Ramos (cell line): ENCODE measurements at regions not wholly inside any gene's neighbourhood (a gene's known extent, or its start where the extent isn't known, plus 50 kb on each side); places are given as distances from the start of the nearest gene placed in this dataset.
"Not testable (repeated sequence)": the region's sequence is repeated elsewhere in the genome, so short reads cannot be mapped to it uniquely, and the experiment has no call there.

Source experiments
- in situ Hi-C: fragments of 300-500 bp; cut with MboI; formaldehyde crosslinking; loops from one replicate; pipeline ENCODE4 v1.14.3; 2022; ENCODE audit warnings: low sequenced_read_pairs; ENCODE audit not compliant: unreplicated experiment

GRCh38 chr5:130651440-130651839 lies 513.6 kb downstream of the HINT1 start:
- in situ Hi-C loops = no loop called here

GRCh38 chr5:130643321-130643720 lies 521.7 kb downstream of the HINT1 start:
- in situ Hi-C loops = no loop called here

- in situ Hi-C loops = no loop called here
Measured at GRCh38 chr5:130642461-130642860, 522.6 kb downstream of the HINT1 start.

GRCh38 chr5:130627145-130627544 lies 537.9 kb downstream of the HINT1 start:
- in situ Hi-C loops = no loop called here

GRCh38 chr5:130624805-130625204 lies 540.3 kb downstream of the HINT1 start:
- in situ Hi-C loops = no loop called here

GRCh38 chr5:130616161-130616560 lies 548.9 kb downstream of the HINT1 start:
- in situ Hi-C loops = no loop called here

GRCh38 chr5:130605234-130605633 lies 559.8 kb downstream of the HINT1 start:
- in situ Hi-C loops = no loop called here

GRCh38 chr5:130596647-130597046 lies 568.4 kb downstream of the HINT1 start:
- in situ Hi-C loops = not testable (repeated sequence)

- in situ Hi-C loops = no loop called here
Measured at GRCh38 chr5:130580264-130580663, 584.8 kb downstream of the HINT1 start.

- in situ Hi-C loops = no loop called here
Measured at GRCh38 chr5:130578354-130578753, 586.7 kb downstream of the HINT1 start.

GRCh38 chr5:130571076-130571475 lies 594.0 kb downstream of the HINT1 start:
- in situ Hi-C loops = no loop called here

- in situ Hi-C loops = no loop called here
Measured at GRCh38 chr5:130568791-130569190, 596.3 kb downstream of the HINT1 start.

GRCh38 chr5:130555429-130555828 lies 609.6 kb downstream of the HINT1 start:
- in situ Hi-C loops = no loop called here

GRCh38 chr5:130550562-130550928 lies 614.5 kb downstream of the HINT1 start:
- in situ Hi-C loops = no loop called here

- in situ Hi-C loops = no loop called here
Measured at GRCh38 chr5:130549884-130550561, 615.0 kb downstream of the HINT1 start.

- in situ Hi-C loops = no loop called here
Measured at GRCh38 chr5:130546211-130546610, 618.8 kb downstream of the HINT1 start.

GRCh38 chr5:130545291-130545690 lies 619.8 kb downstream of the HINT1 start:
- in situ Hi-C loops = no loop called here

GRCh38 chr5:130541617-130542221 lies 623.3 kb downstream of the HINT1 start:
- in situ Hi-C loops = no loop called here

GRCh38 chr5:130536691-130537090 lies 628.4 kb downstream of the HINT1 start:
- in situ Hi-C loops = no loop called here

- in situ Hi-C loops = no loop called here
Measured at GRCh38 chr5:130532786-130533185, 628.5 kb downstream of the CHSY3 start.

- in situ Hi-C loops = no loop called here
Measured at GRCh38 chr5:130529511-130530485, 625.5 kb downstream of the CHSY3 start.
